ENCODE measurements at regions not wholly inside any gene's neighbourhood (a gene's known extent, or its start where the extent isn't known, plus 50 kb on each side); places are given as distances from the start of the nearest gene placed in this dataset.
"Not testable (repeated sequence)": the region's sequence is repeated elsewhere in the genome, so short reads cannot be mapped to it uniquely, and the experiment has no call there.

GRCh38 chr4:24236532-24236931, 346.7 kb upstream of the PPARGC1A start:
- no peak for DNase-seq

- DNase-seq: no peak
Observed at GRCh38 chr4:24236120-24236519, 346.3 kb upstream of the PPARGC1A start.

GRCh38 chr4:24235618-24236017, 345.8 kb upstream of the PPARGC1A start:
- no peak for DNase-seq

- DNase-seq: no peak
Observed at GRCh38 chr4:24234288-24234848, 344.5 kb upstream of the PPARGC1A start.

GRCh38 chr4:24230955-24231354, 341.1 kb upstream of the PPARGC1A start:
- no peak for DNase-seq

GRCh38 chr4:24229978-24230377, 340.1 kb upstream of the PPARGC1A start:
- DNase-seq: no peak

GRCh38 chr4:24228692-24229091, 338.8 kb upstream of the PPARGC1A start:
- no peak for DNase-seq

GRCh38 chr4:24226667-24227066, 336.8 kb upstream of the PPARGC1A start:
- no peak for DNase-seq

GRCh38 chr4:24226023-24226422, 336.2 kb upstream of the PPARGC1A start:
- DNase-seq: no peak

GRCh38 chr4:24224446-24224845, 334.6 kb upstream of the PPARGC1A start:
- no peak for DNase-seq

- no peak for DNase-seq
Observed at GRCh38 chr4:24219209-24219608, 329.4 kb upstream of the PPARGC1A start.

- no peak for DNase-seq
Observed at GRCh38 chr4:24218566-24218965, 328.7 kb upstream of the PPARGC1A start.

- no peak for DNase-seq
Observed at GRCh38 chr4:24214796-24215195, 324.9 kb upstream of the PPARGC1A start.

GRCh38 chr4:24213961-24214360, 324.1 kb upstream of the PPARGC1A start:
- DNase-seq: no peak

GRCh38 chr4:24212642-24213041, 322.8 kb upstream of the PPARGC1A start:
- no peak for DNase-seq

- no peak for DNase-seq
Observed at GRCh38 chr4:24211856-24212255, 322.0 kb upstream of the PPARGC1A start.

GRCh38 chr4:24210332-24210902, 320.6 kb upstream of the PPARGC1A start:
- DNase-seq: no peak

- DNase-seq: no peak
Observed at GRCh38 chr4:24209906-24210305, 320.1 kb upstream of the PPARGC1A start.

GRCh38 chr4:24209131-24209530, 319.3 kb upstream of the PPARGC1A start:
- no peak for DNase-seq

GRCh38 chr4:24208691-24209090, 318.8 kb upstream of the PPARGC1A start:
- no peak for DNase-seq

GRCh38 chr4:24204708-24205107, 314.9 kb upstream of the PPARGC1A start:
- not testable (repeated sequence) for DNase-seq

GRCh38 chr4:24203926-24204325, 314.1 kb upstream of the PPARGC1A start:
- DNase-seq: no peak

- no peak for DNase-seq
Observed at GRCh38 chr4:24202579-24202978, 312.7 kb upstream of the PPARGC1A start.

- no peak for DNase-seq
Observed at GRCh38 chr4:24197955-24198354, 308.1 kb upstream of the PPARGC1A start.

- no peak for DNase-seq
Observed at GRCh38 chr4:24196785-24197184, 306.9 kb upstream of the PPARGC1A start.
